Naive thymus-derived CD8-positive, alpha-beta T cell (primary cell): ENCODE measurements at regions not wholly inside any gene's neighbourhood (a gene's known extent, or its start where the extent isn't known, plus 50 kb on each side); places are given as distances from the start of the nearest gene placed in this dataset.
A peak's percentile ranks its signal among the peaks of the same experiment; 100 is the strongest.

Experiments used
- ATAC-seq, 2 donors: fragments of 150-1000 bp; cut with Tn5 transposase in 1 of 2; sonication (Bioruptor Pico), chemical (Tn5 transposase) in 1 of 2; 1 replicate in 1 of 2; 2 replicates in 1 of 2; pipeline ENCODE4 v1.10.0; 2021; ENCODE audit warnings: mild to moderate bottlenecking in 2 of 2, moderate library complexity in 2 of 2
- POLR2A ChIA-PET: fragments of 350-600 bp; sonication (Branson Sonifier 250); formaldehyde crosslinking; loops from one replicate; lab custom pipeline; 2021; ENCODE audit warnings: antibody characterized with exemption; lab: Charles Lee
- DNase-seq, 10 donors: peaks; one replicate each; pipeline versions ENCODE4 v3.0.0 to v3.0.0-alpha.2; 2020 to 2022
- H3K27ac Mint-ChIP-seq, 10 donors: one replicate each; pipeline ENCODE4 v1.8.0; 2020 to 2022; ENCODE audit warnings: mild to moderate bottlenecking in 10 of 10, mixed read lengths in 10 of 10, moderate library complexity in 4 of 10, inconsistent platforms in 1 of 10
- H3K27me3 Mint-ChIP-seq, 5 donors: one replicate each; pipeline ENCODE4 v1.8.0; 2021 to 2022; ENCODE audit warnings: mixed read lengths in 5 of 5
- H3K36me3 Mint-ChIP-seq, 3 donors: one replicate each; pipeline ENCODE4 v1.8.0; 2020 to 2022; ENCODE audit warnings: mixed read lengths in 3 of 3, mild to moderate bottlenecking in 2 of 3, inconsistent platforms in 1 of 3
- H3K4me1 Mint-ChIP-seq, 4 donors: one replicate each; pipeline ENCODE4 v1.8.0; 2021 to 2022; ENCODE audit warnings: mixed read lengths in 4 of 4
- H3K4me3 Mint-ChIP-seq, 10 donors: one replicate each; pipeline ENCODE4 v1.8.0; 2020 to 2022; ENCODE audit warnings: mild to moderate bottlenecking in 10 of 10, mixed read lengths in 10 of 10, moderate library complexity in 6 of 10, inconsistent platforms in 1 of 10
- H3K9me3 Mint-ChIP-seq, 9 donors: one replicate each; pipeline ENCODE4 v1.8.0; 2020 to 2022; ENCODE audit warnings: mixed read lengths in 9 of 9, mild to moderate bottlenecking in 3 of 9, inconsistent platforms in 1 of 9, moderate library complexity in 1 of 9

GRCh38 chr11:19578871-19579270, 133.8 kb upstream of the NAV2 start:
- Mint-ChIP-seq H3K4me3 (no peak overlapping the region), H3K27ac (no peak overlapping the region), H3K9me3 (peaks cover 0 to 2% (median 0%) of the 10 kb centered on the region in 9 donors), H3K36me3 (no peaks in the 10 kb centered on the region), H3K27me3 (peaks cover 0 to 3% (median 0%) of the 10 kb centered on the region in 5 donors), H3K4me1 (no peaks in the 10 kb centered on the region)
- ATAC-seq (no peak), DNase-seq (no peak)
- POLR2A ChIA-PET, result no interaction called here

- POLR2A ChIA-PET, result no interaction called here
- H3K36me3 Mint-ChIP-seq, result no peaks in the 10 kb centered on the region
- no peak for ATAC-seq
- peaks cover 0 to 2% (median 0%) of the 10 kb centered on the region in 9 donors for H3K9me3 Mint-ChIP-seq
- H3K4me1 Mint-ChIP-seq, result no peaks in the 10 kb centered on the region
- DNase-seq, result no peak
- H3K27ac Mint-ChIP-seq, result peak overlapping the region in 1 of 10 donors; percentile 54
- peaks cover 0 to 3% (median 1%) of the 10 kb centered on the region in 5 donors for H3K27me3 Mint-ChIP-seq
- H3K4me3 Mint-ChIP-seq, result no peak overlapping the region
Observed at GRCh38 chr11:19577976-19578619, 134.5 kb upstream of the NAV2 start.

- peaks cover 0 to 3% (median 2%) of the 10 kb centered on the region in 5 donors for H3K27me3 Mint-ChIP-seq
- H3K4me1 Mint-ChIP-seq, result no peaks in the 10 kb centered on the region
- H3K9me3 Mint-ChIP-seq, result peaks cover 0 to 2% (median 0%) of the 10 kb centered on the region in 9 donors
- DNase-seq, result no peak
- ATAC-seq, result no peak
- H3K4me3 Mint-ChIP-seq, result no peak overlapping the region
- H3K36me3 Mint-ChIP-seq, result no peaks in the 10 kb centered on the region
- H3K27ac Mint-ChIP-seq, result no peak overlapping the region
- POLR2A ChIA-PET, result no interaction called here
Observed at GRCh38 chr11:19577391-19577975, 135.2 kb upstream of the NAV2 start.

GRCh38 chr11:19576903-19577302, 135.7 kb upstream of the NAV2 start:
- POLR2A ChIA-PET, result no interaction called here

GRCh38 chr11:19576054-19576453, 136.6 kb upstream of the NAV2 start:
- POLR2A ChIA-PET, result no interaction called here
- Mint-ChIP-seq H3K27ac (no peak overlapping the region), H3K36me3 (no peaks in the 10 kb centered on the region), H3K27me3 (peaks cover 0 to 4% (median 2%) of the 10 kb centered on the region in 5 donors), H3K4me3 (no peak overlapping the region), H3K4me1 (no peaks in the 10 kb centered on the region), H3K9me3 (no peaks in the 10 kb centered on the region)
- ATAC-seq, result no peak
- no peak for DNase-seq

More at GRCh38 chr11:19576903-19577302, 135.7 kb upstream of the NAV2 start:
- DNase-seq, result no peak
- H3K4me3 Mint-ChIP-seq, result no peak overlapping the region
- H3K27me3 Mint-ChIP-seq, result peaks cover 0 to 3% (median 2%) of the 10 kb centered on the region in 5 donors
- no peaks in the 10 kb centered on the region for H3K4me1 Mint-ChIP-seq
- peaks cover 0 to under 1% (median 0%) of the 10 kb centered on the region in 9 donors for H3K9me3 Mint-ChIP-seq
- ATAC-seq, result no peak
- no peak overlapping the region for H3K27ac Mint-ChIP-seq
- H3K36me3 Mint-ChIP-seq, result no peaks in the 10 kb centered on the region

- H3K36me3 Mint-ChIP-seq, result no peaks in the 10 kb centered on the region
- no peak for ATAC-seq
- H3K27me3 Mint-ChIP-seq, result peaks cover 0 to 5% (median 3%) of the 10 kb centered on the region in 5 donors
- DNase-seq, result no peak
- POLR2A ChIA-PET, result no interaction called here
- H3K4me3 Mint-ChIP-seq, result no peak overlapping the region
- H3K9me3 Mint-ChIP-seq, result no peaks in the 10 kb centered on the region
- H3K4me1 Mint-ChIP-seq, result no peaks in the 10 kb centered on the region
- no peak overlapping the region for H3K27ac Mint-ChIP-seq
Observed at GRCh38 chr11:19574916-19575315, 137.7 kb upstream of the NAV2 start.

- DNase-seq, result no peak
- no peak for ATAC-seq
- Mint-ChIP-seq H3K36me3 (no peaks in the 10 kb centered on the region), H3K9me3 (no peaks in the 10 kb centered on the region), H3K4me1 (no peaks in the 10 kb centered on the region), H3K4me3 (no peak overlapping the region), H3K27ac (no peak overlapping the region), H3K27me3 (peaks cover 0 to 7% (median 3%) of the 10 kb centered on the region in 5 donors)
- POLR2A ChIA-PET, result no interaction called here
Observed at GRCh38 chr11:19573666-19574065, 139.0 kb upstream of the NAV2 start.

GRCh38 chr11:19571906-19572305, 140.7 kb upstream of the NAV2 start:
- H3K4me1 Mint-ChIP-seq, result no peaks in the 10 kb centered on the region
- no peaks in the 10 kb centered on the region for H3K9me3 Mint-ChIP-seq
- no peak for DNase-seq
- no peak overlapping the region for H3K4me3 Mint-ChIP-seq
- POLR2A ChIA-PET, result no interaction called here
- no peak overlapping the region for H3K27ac Mint-ChIP-seq
- H3K36me3 Mint-ChIP-seq, result no peaks in the 10 kb centered on the region
- no peak for ATAC-seq
- H3K27me3 Mint-ChIP-seq, result peaks cover 0 to 11% (median 6%) of the 10 kb centered on the region in 5 donors

- POLR2A ChIA-PET, result no interaction called here
- DNase-seq (no peak), ATAC-seq (no peak)
- Mint-ChIP-seq H3K4me1 (no peaks in the 10 kb centered on the region), H3K27me3 (peaks cover 0 to 11% (median 6%) of the 10 kb centered on the region in 5 donors), H3K4me3 (no peak overlapping the region), H3K36me3 (no peaks in the 10 kb centered on the region), H3K27ac (no peak overlapping the region), H3K9me3 (no peaks in the 10 kb centered on the region)
Observed at GRCh38 chr11:19570889-19571288, 141.7 kb upstream of the NAV2 start.

GRCh38 chr11:19567996-19568395, 144.6 kb upstream of the NAV2 start:
- Mint-ChIP-seq H3K36me3 (no peaks in the 10 kb centered on the region), H3K27ac (no peak overlapping the region), H3K9me3 (no peaks in the 10 kb centered on the region), H3K4me1 (no peaks in the 10 kb centered on the region), H3K4me3 (no peak overlapping the region), H3K27me3 (peaks cover 0 to 16% (median 11%) of the 10 kb centered on the region in 5 donors)
- DNase-seq (no peak), ATAC-seq (no peak)
- POLR2A ChIA-PET, result no interaction called here

- Mint-ChIP-seq H3K4me3 (no peak overlapping the region), H3K36me3 (no peaks in the 10 kb centered on the region), H3K4me1 (no peaks in the 10 kb centered on the region), H3K27ac (no peak overlapping the region), H3K27me3 (peaks cover 0 to 26% (median 13%) of the 10 kb centered on the region in 5 donors), H3K9me3 (no peaks in the 10 kb centered on the region)
- ATAC-seq, result no peak
- no peak for DNase-seq
- POLR2A ChIA-PET, result no interaction called here
Observed at GRCh38 chr11:19566583-19567379, 145.9 kb upstream of the NAV2 start.

GRCh38 chr11:19565639-19566038, 147.0 kb upstream of the NAV2 start:
- Mint-ChIP-seq H3K4me3 (no peak overlapping the region), H3K27ac (no peak overlapping the region), H3K9me3 (no peaks in the 10 kb centered on the region), H3K36me3 (no peaks in the 10 kb centered on the region), H3K4me1 (no peaks in the 10 kb centered on the region), H3K27me3 (peaks cover 0 to 28% (median 13%) of the 10 kb centered on the region in 5 donors)
- ATAC-seq, result no peak
- DNase-seq, result no peak
- POLR2A ChIA-PET, result no interaction called here

- no peak overlapping the region for H3K4me3 Mint-ChIP-seq
- H3K27ac Mint-ChIP-seq, result no peak overlapping the region
- H3K9me3 Mint-ChIP-seq, result no peaks in the 10 kb centered on the region
- no peak for ATAC-seq
- DNase-seq, result no peak
- peaks cover 0 to 7% (median 2%) of the 10 kb centered on the region in 4 donors for H3K4me1 Mint-ChIP-seq
- peaks cover 1 to 28% (median 15%) of the 10 kb centered on the region in 5 donors for H3K27me3 Mint-ChIP-seq
- H3K36me3 Mint-ChIP-seq, result no peaks in the 10 kb centered on the region
- POLR2A ChIA-PET, result no interaction called here
Observed at GRCh38 chr11:19562156-19562555, 150.5 kb upstream of the NAV2 start.
